Medulla oblongata (tissue), 1 donor: ENCODE measurements at regions not wholly inside any gene's neighbourhood (a gene's known extent, or its start where the extent isn't known, plus 50 kb on each side); places are given as distances from the start of the nearest gene placed in this dataset.

Source experiments
- DNase-seq: peaks from one replicate; pipeline ENCODE4 v3.0.0-alpha.2; 2015; ENCODE audit errors: extremely low spot score

DNA sequence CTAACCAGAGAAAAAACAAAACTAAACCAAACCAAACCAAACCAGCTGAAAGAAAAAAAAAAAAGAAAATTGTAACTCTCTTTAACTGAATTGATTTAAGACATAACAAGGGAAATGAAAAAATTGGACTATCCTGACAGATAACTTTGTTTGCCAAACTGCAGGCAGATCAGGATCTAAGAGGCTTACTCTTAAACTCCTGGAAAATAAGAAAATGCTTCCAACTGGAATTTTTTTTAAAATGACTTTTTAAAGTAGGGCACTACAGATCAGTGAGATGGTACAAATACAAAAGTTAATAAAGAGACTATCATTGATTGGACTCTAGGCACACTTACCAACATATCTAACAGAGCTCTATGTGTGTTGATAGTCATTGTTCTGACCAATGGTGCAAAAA, 125.5 kb upstream of the KCNJ16 start:
- no peak for DNase-seq

DNA sequence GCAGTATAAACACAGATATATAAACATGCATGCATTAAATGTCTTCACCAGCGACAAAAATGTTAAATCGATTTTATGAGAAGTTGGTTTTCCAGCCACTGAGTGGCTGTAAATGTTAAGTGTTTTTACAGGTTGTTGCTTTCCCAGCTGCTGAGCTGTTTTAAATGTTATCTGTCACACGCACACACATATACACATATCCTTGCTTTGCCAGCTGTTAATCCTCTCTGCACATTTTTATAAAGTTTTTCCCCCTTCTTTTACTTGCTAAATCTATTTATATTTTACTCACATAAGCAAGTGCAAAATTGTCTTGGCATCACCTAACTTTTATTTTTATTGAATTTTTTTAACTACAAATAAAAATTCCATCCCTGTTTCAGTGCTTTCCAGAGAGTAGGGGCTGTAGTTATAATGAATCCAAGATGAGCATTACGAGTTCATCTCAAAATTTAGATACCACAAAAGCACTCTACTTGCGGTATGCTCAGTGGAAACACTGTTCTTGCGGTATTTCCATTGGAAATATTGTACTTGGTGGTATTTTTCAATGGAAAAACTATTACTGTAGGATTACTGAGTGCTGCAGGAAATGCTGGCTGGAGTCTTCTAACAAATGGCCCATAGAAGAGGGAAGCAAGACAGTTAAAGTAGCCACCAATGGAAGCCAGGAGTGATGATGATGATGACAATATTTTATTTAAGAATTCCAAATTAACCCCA, 124.9 kb upstream of the KCNJ16 start:
- DNase-seq: no peak

DNA sequence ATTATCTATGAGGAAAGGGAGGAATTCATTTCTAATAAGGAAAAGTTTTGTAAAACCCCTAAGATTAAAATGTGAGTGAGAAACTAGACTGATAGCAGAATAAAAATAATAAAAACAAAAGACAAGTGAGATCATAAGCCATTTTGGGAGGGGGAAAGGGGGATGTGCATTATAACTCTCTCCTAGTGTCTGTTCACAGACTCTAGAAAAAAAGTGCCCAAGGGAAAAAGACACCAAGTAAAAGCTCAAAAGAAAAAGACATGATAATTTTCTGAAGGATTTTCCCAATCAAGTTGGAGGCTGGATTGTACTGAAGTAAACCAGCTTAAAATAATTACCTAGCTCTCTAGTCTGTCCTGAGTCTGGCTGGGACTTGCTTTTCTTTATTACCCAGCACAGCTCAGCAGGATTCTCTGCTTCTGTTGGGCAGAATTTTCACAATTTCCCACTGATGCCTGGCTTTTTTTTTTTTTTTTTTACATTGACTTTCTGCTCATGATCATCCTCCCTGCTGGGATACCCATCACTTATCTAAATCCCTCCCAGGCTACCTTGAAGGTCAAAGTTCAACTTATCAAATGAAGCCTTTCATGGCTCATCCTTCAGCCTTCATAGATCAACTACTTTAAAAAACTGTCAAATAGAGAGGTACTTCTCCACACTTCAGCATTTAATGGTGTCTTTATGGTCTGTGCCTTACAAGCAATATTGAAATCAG, 124.2 kb upstream of the KCNJ16 start:
- DNase-seq: no peak

DNA sequence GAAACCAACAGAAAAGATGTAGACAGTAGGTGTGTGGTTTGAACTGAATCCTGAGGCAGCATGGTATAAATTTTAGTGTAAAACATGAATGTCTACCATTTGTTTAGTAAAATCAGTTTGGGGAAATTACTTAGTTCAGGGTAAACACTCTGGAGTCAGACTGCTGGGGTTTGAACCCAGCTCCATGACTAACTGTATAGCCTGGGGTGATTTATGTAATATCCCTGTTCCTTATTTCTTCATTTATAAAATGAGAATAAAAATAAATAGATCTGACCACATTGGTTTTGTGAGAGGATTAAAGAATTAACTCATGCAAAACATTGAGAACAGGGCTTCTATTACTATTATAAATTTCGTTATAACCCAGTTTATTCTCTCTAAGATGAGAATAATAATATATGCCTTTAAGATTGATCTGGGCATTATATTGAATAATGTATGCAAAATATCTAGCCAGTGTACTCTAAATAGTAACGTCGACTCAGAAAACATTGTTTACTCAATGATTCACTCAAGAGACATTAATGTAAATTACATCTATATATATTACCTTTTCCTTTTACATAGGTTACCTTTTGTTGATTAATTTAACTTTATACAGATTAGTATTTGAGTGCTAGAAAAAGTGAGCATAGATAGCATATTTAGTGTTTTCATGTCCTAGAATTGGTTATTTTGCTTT, 120.6 kb upstream of the KCNJ16 start:
- DNase-seq: no peak

DNA sequence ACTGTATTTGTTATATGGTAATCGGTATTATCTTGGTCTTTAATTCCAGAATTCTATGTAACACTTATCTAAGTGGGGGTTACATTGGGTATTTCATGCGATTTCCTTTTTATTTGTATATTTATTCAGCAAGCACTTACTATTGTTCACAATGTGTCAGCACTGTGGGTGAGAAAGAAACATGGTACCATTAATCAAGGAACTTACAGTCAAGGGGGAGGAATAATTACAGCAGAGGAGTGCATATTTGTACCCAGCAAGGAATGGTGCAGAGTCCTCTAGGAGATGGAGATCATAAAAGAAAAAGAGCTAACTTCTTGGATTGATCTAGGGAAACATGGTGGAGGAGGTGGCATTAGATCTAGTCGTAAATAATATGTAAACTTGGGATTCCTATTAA, 117.0 kb upstream of the KCNJ16 start:
- DNase-seq: no peak

DNA sequence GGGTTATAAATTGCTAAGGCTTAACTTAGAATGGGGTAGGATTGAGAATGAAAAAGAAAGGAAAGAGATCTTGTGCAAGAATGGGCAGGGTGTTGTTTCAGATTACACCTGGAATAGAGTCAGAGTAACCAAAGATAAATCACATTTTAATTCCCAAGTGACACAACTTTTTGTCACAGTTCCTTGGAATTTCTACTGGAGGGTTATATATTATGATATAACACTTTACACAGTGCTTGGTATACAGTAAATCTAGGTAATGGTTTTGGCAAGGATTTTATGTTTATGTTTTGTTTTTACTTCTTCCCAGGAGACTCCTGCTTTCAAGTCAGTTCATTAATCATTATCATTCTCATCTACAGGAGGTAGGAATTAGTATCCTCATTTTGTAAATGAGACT, 115.7 kb upstream of the KCNJ16 start:
- no peak for DNase-seq

DNA sequence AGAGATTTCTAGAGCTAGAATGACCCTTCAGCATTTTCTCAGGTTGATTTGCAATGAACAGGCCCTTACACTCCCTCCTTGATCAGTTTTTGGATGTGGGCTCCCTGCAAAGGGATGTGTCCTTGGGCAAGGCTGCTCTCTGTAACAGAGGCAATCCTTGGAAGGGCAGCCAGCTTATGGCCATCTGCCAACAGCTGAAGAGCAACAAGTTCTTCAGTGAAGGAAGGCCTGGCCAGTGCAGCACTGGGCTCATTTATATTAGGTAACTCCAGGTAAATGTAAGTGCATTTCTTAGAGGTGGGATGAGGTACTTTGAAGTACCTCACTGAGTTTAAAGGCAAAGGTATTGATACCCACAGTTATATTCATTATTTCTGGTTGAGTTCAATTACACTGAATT, 114.3 kb upstream of the KCNJ16 start:
- DNase-seq: peak; percentile 30

DNA sequence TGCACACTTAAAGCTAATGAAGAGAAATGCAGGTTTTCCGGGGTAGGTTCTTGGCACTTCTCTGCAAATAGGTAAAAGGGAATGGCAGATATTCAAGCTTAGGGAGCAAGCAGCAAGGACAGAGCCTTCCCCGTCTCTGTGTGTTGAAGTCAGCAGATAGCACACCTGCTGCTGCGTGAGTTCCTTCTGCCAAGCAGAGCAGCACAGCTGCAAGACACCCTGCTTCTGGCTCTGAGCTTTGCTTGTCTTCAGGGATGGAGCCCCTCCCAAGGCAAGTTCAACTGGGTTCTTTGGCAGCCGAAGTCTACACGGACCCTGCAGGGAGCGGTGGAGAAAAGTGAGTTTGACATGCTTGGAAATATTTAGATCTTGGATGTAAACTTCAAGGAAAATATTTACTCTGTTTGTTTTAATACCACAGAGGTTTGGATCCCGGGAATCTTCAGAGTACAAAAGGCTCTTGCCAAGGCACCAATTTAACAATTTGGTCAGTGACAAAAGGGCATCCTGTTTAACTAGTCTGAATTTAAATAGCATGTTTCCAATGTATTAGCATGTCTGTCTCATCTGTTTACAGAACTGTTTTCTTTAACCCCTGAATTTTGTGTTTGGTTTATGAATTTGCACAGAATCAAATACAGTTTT, 113.4 kb upstream of the KCNJ16 start:
- DNase-seq: peak; percentile 34

DNA sequence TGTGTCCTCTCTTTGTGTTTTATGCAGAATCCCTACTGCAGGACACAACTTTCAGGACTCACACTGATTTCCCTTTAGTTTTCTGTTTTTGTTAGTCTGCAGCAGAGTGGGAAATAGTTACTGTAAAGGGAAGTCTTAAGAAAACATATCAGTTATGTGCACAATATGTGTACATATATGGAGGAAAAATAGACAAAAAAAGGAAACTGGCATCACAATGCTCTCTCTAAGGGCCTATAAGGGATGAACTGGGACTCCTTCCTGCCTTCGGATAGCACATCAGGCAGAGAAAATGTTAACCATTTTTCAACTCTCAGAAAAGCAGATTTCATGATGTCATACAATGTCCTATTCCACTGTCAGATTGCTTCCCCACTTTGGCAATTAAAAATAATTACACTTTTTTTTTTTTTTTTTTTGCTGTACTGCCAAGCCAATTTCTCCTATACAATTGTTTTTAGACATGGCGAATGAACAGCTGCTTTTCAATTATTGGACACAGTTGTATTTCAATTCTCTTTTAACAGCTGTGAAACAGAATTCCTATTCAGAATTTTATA, 112.5 kb upstream of the KCNJ16 start:
- peak; percentile 4 for DNase-seq

DNA sequence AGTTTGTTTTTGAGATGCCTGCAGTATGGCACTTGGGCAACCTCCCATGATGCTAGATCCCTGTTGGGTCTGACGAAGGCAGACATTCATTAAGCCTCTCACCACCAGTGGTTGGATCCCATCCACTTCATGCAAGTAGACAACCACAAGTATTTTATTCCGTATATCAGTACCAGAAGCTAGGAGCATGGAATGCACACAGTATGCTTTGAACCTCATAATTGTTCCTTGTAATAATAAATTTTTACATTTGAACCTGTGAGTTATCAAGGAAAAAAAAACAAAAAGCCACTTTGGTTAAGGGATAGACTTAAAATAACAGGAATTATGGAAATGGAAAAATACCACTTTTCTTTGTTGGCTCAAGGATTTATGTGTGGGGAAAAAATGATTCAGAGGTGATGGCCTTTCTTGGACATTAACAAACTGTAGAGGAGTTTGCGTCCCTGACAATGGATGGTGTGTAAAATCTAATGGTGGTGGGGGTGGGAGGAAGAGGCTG, 107.1 kb upstream of the KCNJ16 start:
- DNase-seq: no peak

DNA sequence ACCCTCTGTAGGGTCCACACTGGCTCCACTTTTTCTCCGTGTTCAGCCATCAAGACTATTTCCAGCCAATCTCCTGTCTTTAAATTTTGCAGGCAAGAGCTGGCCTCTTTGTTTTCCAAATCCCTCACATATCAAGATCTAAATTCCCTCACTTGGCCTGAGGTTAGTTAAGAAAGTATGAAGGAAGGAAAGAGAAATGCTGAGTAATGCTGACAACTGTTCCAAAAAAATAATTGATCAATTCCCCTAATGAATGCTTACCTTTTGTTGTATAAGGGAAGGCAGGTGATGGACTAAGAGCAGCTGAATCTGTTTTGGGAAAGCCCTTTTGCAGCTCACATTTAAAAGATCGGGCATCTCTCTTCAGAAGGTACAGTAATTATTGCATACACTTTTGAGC, 105.1 kb upstream of the KCNJ16 start:
- no peak for DNase-seq

DNA sequence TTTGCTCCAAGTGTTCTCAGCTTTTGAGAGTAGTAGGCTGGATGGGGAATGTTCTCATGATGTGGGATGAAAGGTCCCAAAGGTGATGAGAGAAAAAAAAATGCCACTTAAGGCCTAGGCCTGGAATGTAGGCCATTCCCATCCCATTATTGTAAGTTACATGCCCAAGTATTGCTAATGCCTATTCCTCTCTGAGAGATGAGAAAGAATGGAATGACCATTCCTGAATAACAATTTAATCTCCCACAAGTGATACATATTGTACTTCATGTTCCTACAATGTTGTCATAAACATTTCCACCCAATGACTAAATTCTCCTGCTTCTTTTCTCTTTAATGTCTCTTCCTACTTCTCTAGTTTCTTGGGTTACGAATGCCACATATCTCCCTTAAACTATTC, 102.8 kb upstream of the KCNJ16 start:
- no peak for DNase-seq

DNA sequence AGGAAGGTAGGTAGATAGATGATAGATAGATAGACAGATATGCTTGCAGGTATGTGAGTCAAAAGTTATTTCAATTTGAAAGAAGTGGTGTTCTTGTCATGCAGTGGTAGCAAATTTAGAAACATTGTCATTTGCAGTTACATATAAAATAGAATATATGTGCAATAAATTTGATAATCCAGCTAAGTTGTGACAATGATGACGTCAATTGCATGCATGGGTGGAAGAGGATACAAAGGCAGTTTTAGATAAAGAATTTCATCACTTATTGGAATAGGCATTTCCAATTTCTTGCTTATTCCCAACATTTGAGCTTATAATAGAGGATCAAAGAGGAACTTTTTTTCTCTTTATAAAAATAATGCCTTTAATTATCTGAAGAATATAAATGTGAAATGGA, 99.2 kb upstream of the KCNJ16 start:
- no peak for DNase-seq

DNA sequence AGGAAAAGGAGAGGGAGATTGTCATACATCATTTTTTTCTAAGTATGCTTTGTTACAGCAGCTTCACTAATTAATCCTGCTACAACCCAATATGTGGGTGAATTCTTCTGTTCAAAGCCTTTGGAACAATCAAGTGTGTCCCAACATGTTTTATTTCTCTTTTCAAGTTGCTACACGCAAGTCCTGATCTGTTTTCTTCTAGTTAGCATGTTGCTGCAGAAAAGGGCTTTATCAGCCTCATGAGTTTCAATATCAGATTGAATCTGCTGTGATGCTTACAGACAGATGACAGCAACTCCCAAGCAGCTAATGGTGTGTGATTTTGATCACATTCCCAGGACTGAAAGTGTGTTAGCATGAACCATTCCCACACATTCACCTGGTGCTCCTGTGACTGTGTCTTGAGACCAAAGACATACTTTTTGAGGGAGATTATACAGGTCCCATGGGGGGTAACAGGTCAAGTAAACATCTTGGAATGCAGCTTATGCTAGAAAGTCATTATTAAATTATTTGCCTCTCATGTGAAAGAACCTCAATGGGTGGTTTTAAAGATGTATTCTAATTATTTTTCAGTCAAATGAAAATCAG, 96.9 kb upstream of the KCNJ16 start:
- no peak for DNase-seq

DNA sequence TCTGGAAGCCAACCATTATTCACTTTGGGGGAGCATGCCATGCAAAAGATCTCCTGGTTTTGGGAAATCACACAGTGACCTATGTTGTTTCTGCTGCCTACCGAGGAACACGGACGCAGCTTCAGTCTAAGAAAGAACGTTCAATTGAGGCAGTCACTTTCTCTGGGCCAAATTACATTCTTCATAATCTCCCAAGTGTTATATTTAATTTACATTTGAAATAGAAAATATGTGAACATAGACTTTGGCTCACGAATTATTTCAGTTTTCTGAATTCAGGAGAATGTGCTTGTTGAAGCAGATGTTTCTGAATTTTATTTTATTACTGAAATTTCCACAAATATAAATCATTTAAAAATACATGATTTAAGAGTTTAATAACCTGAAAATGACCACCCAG, 93.6 kb upstream of the KCNJ16 start:
- no peak for DNase-seq

DNA sequence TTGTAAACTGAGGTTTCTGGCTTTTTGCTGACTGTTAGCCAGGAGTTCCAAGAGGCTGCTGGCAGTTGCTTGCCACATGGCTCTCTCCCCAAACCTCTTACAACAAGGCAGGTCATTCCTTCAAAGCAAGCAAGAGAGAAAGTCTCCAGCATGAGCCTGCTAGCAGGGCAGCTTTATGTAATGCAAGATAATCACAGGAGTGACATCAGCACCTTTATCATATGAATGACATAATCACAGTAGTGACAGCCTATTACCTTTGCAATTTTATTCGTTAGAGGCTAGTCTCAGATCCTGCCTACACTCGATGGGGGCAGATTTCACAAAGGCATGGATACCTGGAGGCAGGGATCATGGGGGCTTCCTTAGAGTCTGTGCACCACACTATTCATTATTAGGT, 79.5 kb upstream of the KCNJ16 start:
- no peak for DNase-seq

DNA sequence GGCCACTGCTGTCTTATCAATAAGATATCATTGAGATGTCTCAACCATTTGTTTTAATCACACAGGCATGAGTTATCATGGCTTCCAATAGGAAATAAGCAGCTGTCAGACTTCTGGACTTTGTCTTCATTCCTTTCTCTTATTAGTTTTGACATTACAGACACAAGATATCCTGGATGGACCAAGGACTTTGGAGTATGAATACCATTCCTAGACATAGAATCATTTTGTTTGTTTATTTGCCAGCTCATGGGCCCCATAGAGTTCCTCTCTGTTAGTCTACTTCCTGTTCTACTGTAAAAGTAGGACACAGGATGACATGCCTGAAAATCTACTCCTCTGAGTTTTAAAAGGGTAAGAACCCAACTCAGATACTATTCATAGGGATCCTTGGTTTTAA, 77.7 kb upstream of the KCNJ16 start:
- DNase-seq: no peak

DNA sequence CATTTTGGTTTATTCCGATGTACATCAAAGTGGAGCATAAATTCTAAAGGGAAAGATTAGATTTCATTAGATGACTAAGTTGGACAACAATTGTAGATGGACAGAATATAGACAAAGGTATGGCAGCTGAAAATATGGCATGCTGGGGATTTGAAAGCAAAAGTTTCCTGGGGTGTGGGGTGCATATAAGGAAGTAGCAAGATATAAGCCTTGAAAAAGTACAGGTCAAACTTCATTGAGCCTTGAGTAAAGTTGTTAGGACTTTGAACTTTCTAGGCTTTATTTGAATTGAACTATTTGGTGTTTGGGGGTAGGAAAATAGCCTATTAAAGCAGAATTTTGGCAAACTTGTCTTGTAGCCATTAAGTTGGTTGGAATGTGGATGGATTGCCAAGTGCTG, 75.8 kb upstream of the KCNJ16 start:
- DNase-seq: no peak

DNA sequence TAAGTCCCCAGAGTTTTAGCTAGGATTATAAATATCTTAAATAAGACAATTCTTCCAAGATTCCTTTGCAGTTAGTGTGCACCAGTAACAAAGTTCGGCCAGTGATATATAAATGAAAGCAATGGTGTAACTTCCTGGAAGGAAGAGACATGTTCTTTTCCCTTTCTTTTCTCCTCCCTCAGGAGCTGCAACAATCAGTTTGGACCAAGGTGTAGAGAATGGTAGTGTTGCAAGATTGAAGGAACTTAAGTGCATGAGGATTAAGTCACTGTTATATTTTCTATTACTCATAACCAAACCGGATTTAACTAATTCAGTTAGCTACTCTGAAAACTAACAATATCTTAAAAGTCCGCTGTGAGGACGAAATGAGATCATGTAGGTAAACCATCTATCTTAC, 68.9 kb upstream of the KCNJ16 start:
- no peak for DNase-seq

DNA sequence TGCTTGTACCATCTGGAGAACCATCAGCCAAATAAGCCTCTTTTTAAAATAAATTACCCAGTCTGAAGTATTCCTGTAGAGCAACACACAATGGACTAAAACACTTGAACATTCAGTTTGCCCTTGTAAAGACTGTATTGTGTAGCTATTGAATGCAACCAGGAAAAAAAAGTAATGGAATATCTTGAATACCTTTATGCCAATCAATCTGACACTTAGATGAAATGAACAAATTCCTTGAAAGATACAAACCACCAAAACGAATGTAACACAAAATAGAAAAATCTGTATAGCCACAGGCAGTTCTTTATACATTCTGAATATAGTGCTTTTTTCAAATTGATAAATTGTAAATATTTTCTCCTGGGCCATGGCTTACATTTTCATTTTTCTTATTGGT, 63.3 kb upstream of the KCNJ16 start:
- no peak for DNase-seq

DNA sequence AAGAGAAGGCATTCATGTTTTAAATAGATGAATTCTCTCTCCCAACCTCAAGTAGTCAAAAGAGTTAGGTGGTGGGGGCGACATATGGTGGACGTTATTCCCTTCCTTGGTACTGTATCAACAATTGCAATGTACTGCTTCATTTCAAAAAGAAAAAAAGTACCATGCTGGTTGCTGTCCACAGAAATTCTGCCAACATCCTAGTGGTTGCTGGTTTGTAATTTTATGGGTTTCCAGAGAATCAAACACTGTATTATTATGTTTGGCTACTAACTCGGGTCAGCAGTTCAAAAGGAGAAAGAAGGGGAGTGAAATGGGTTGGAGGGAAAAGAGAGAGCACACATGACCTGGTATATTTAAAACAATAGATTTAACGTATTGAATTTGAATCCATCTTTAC, 61.1 kb upstream of the KCNJ16 start:
- DNase-seq: no peak

DNA sequence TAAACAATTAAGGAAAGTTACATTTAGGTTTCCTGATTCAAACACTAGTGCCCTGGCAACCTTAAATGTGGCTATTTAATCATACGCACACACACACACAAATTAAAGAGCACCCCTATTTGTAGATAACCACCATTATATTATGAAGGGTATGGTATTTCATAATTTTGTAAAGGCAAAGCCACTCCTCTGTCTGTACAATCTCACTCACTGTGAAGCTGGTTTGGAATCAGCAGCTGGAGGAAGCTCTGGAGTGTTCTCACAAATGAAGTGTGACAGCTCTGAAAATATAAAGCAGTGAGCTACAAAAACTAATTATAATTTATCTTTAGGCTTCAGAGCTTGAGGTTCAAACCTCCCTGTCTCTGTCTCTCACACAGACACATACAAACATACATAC, 57.9 kb upstream of the KCNJ16 start:
- DNase-seq: no peak
